GM12801 (cell line): ENCODE measurements at regions not wholly inside any gene's neighbourhood (a gene's known extent, or its start where the extent isn't known, plus 50 kb on each side); places are given as distances from the start of the nearest gene placed in this dataset.

Experiments
- TF ChIP-seq, protein P1 (sequence below): IDR thresholded peaks from one replicate; pipeline ENCODE4 v1.5.1; 2011; ENCODE audit warnings: control low read depth; ENCODE audit not compliant: insufficient read length; ENCODE audit errors: extremely low read depth

- TF ChIP-seq, protein P1, sequence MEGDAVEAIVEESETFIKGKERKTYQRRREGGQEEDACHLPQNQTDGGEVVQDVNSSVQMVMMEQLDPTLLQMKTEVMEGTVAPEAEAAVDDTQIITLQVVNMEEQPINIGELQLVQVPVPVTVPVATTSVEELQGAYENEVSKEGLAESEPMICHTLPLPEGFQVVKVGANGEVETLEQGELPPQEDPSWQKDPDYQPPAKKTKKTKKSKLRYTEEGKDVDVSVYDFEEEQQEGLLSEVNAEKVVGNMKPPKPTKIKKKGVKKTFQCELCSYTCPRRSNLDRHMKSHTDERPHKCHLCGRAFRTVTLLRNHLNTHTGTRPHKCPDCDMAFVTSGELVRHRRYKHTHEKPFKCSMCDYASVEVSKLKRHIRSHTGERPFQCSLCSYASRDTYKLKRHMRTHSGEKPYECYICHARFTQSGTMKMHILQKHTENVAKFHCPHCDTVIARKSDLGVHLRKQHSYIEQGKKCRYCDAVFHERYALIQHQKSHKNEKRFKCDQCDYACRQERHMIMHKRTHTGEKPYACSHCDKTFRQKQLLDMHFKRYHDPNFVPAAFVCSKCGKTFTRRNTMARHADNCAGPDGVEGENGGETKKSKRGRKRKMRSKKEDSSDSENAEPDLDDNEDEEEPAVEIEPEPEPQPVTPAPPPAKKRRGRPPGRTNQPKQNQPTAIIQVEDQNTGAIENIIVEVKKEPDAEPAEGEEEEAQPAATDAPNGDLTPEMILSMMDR = no peak
These were observed 75.3 kb upstream of the OR4E1 start for GRCh38 chr14:21748869-21749303.

DNA sequence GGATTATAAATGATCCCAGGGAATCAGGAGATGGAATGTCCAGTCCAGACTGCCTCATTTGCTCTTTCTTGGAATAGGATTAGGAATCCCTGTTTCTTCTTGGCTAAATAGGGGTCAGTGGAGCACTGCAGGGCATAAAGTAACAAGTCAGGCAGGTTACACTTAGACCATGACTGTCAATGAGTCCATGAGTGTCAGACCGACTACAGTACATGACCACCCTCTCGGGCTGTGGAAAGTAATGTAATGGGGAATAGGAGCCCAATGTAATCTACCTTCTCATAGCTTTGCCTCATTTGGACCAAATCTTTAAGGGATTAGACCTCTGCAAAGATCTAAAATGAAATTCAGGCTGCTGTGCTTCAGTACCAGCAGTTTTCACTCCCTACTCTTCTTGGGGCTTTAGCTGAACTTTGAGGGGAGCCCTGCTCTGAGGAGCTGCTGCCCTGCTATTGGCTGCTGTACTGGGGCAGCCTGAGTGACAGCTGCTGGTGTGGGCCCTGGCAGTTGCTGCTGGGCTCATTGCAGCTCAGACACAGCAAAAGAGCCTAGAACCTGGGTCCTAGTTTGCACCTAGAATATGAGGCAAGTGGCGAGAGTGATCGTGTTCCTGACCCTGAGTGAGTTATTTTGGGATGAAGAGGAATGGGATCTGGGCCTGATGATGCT lies 62.2 kb upstream of the OR4E1 start:
- TF ChIP-seq, protein P1 = no peak

- TF ChIP-seq, protein P1 = no peak
These were observed 61.6 kb upstream of the OR4E1 start for GRCh38 chr14:21735200-21735599.

DNA sequence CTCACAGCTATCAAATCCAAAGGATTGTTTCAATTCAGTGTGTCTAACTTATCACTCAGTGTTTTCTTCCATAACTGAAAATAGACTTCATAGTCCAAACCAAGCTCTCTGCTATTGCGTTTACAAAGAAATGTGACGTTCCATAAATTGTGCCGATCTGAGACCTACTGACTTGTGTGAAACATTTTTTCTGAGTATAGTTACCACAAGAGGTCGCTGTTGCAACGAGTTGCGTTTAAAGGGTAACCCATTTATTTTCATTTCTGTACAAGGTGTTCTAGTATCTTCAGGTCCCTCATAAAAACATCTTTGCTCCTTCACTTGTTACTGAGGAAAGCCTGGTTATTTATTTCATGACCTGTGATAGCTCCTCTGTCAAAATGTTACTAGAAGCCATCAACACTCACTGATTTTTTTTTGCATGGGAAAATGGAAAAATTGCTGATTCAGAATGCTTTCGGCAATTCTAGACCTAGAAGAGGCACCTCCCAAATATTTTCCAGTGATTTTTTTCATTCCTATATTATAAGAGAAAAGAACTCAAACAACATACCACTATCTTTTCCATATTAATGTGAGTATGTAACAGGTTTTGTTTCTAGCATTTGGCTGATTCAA lies 60.9 kb upstream of the OR4E1 start:
- TF ChIP-seq, protein P1 = no peak

- TF ChIP-seq, protein P1 = no peak
These were observed 56.1 kb upstream of the OR4E1 start for GRCh38 chr14:21729703-21730233.

DNA sequence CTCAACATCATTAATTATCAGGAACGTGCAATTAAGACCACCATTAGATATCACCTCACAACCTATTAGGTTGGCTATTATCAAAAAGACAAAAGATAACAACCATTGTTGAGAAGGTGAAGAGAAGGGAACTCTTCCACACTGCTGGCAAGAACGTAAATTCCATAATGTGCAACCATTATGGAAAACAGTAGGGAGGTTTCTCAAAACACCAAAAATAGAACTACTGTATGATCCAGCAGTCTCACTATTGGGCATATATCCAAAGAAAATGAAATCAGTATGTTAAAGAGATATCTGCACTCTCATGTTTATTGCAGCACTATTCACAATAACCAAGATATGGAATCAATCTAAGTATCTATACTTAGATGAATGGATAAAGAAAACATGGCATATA lies 51.6 kb upstream of the OR4E1 start:
- TF ChIP-seq, protein P1 = no peak

GRCh38 chr14:21724090-21724973 lies 50.7 kb upstream of the OR4E1 start:
- TF ChIP-seq, protein P1 = no peak
